GM12892 (cell line): ENCODE measurements at regions not wholly inside any gene's neighbourhood (a gene's known extent, or its start where the extent isn't known, plus 50 kb on each side); places are given as distances from the start of the nearest gene placed in this dataset.

ENCODE experiments used
- POLR2AphosphoS5 ChIP-seq: IDR thresholded peaks from 2 replicates; pipeline ENCODE4 v1.6.1; 2011; ENCODE audit warnings: low read depth, low read length, control low read depth
- TAF1 ChIP-seq: IDR thresholded peaks from 2 replicates; pipeline ENCODE4 v1.6.1; 2011; ENCODE audit warnings: low read depth, mild to moderate bottlenecking, control low read depth, low read length, borderline replicate concordance

DNA sequence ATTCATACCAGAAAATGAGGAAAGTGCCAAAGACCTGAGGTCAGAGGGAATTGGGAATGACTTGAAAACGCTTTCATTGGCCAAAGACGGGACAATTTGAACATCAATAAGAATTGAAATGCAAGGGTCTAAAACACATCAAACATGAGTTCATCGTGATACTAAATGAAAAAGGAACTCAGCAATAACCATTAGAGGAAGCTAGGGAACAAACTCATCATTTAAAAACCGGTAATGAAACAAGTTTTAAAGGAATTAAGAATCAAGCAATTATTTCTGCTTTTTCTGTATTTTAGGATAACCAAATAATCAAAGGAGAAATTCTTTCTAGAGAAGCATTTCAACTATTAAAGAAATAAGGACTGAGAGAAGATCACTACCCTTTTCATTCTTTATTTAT lies 303.1 kb downstream of the ARHGAP12 start:
- TF ChIP-seq POLR2AphosphoS5 (no peak), TAF1 (no peak)
